Activated T-helper 1 cell treated with anti-CD3 and anti-CD28 coated beads, Interleukin-12 subunit alpha, Interleukin-12 subunit beta, Interleukin-2, Interleukin-4 antibody, amounts not matched to agents 30 ng/mL and 10 ng/mL and 1 ng/mL, durations not matched to agents 14 hours and 24 hours and 36 hours (primary cell): ENCODE measurements at regions not wholly inside any gene's neighbourhood (a gene's known extent, or its start where the extent isn't known, plus 50 kb on each side); places are given as distances from the start of the nearest gene placed in this dataset.

Experiments used
- DNase-seq: peaks from one replicate; pipeline ENCODE4 v3.0.0; 2021; ENCODE audit warnings: low spot score
- H3K27ac Mint-ChIP-seq: one replicate; pipeline ENCODE4 v1.8.0; 2021; ENCODE audit warnings: mild to moderate bottlenecking, mixed read lengths
- H3K27me3 Mint-ChIP-seq: one replicate; pipeline ENCODE4 v1.8.0; 2022; ENCODE audit warnings: mild to moderate bottlenecking, moderate library complexity, mixed read lengths; ENCODE audit not compliant: insufficient read depth
- H3K36me3 Mint-ChIP-seq: one replicate; pipeline ENCODE4 v1.8.0; 2021; ENCODE audit warnings: low read depth, mixed read lengths
- H3K4me1 Mint-ChIP-seq: one replicate; pipeline ENCODE4 v1.8.0; 2021; ENCODE audit warnings: low read depth, mixed read lengths
- H3K4me3 Mint-ChIP-seq: one replicate; pipeline ENCODE4 v1.8.0; 2021; ENCODE audit warnings: mild to moderate bottlenecking, moderate library complexity, mixed read lengths
- H3K9me3 Mint-ChIP-seq: one replicate; pipeline ENCODE4 v1.8.0; 2021; ENCODE audit warnings: mixed read lengths
- intact Hi-C: fragments of 100-400 bp; cut with micrococcal nuclease; formaldehyde crosslinking; loops from one replicate; pipeline ENCODE4 v1.15.1; 2024

DNA sequence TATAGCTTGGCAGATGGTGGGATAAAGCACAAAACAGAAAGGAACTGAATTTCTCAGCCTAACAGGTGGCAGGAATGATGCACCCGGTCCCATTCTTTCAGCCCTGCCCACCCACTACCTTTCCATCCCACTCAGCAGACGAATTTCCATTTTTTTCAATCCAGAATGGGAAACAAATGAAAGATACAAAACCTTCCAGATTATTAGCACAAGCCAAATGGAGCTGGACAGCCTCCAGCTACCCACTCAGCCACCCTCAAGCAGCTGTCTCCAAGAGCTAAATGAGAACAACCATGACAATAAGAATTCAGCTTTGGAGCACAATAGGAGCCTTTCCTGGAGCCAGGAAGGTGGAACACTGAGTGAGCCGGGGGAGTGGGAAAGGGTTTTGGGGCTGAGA lies 96.3 kb upstream of the ST6GALNAC5 start:
- intact Hi-C loops = loop anchor here (10.0 kb wide), 1 partner anchor 64 kb away; no protein-coding TSS in a partner anchor
- no peaks in the 10 kb centered on the region for H3K36me3 Mint-ChIP-seq
- H3K27ac Mint-ChIP-seq = no peak overlapping the region
- no peak for DNase-seq
- H3K4me3 Mint-ChIP-seq = no peak overlapping the region
- no peaks in the 10 kb centered on the region for H3K9me3 Mint-ChIP-seq
- H3K4me1 Mint-ChIP-seq = no peaks in the 10 kb centered on the region
- peaks cover 2% of the 10 kb centered on the region for H3K27me3 Mint-ChIP-seq

DNA sequence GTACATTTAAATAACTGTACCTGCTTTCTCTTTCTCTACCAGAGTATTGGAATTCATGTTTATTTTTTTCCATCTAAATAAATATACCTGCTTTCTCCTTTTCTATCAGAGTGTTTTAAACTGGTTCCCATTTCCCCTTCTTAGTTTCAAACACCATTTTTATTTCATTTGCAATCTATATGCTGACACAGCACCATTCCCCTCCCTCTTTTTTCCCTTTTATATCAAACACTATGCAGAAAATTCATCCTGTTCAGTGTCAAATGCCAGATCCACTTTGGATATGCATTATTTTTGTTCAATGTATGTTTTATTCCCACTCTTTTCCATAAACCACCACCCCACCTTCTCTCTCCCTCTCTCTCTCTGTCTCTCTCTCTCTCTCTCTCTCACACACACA lies 85.8 kb upstream of the ST6GALNAC5 start:
- no peaks in the 10 kb centered on the region for H3K9me3 Mint-ChIP-seq
- intact Hi-C loops = no loop called here
- H3K27ac Mint-ChIP-seq = no peak overlapping the region
- H3K4me1 Mint-ChIP-seq = no peaks in the 10 kb centered on the region
- H3K36me3 Mint-ChIP-seq = no peaks in the 10 kb centered on the region
- no peaks in the 10 kb centered on the region for H3K27me3 Mint-ChIP-seq
- H3K4me3 Mint-ChIP-seq = no peak overlapping the region
- DNase-seq = no peak

- no peak overlapping the region for H3K27ac Mint-ChIP-seq
- no peaks in the 10 kb centered on the region for H3K36me3 Mint-ChIP-seq
- H3K4me1 Mint-ChIP-seq = no peaks in the 10 kb centered on the region
- DNase-seq = no peak
- no peak overlapping the region for H3K4me3 Mint-ChIP-seq
- intact Hi-C loops = no loop called here
- no peaks in the 10 kb centered on the region for H3K27me3 Mint-ChIP-seq
- H3K9me3 Mint-ChIP-seq = no peaks in the 10 kb centered on the region
Measured at GRCh38 chr1:76782809-76783208, 84.5 kb upstream of the ST6GALNAC5 start.

GRCh38 chr1:76784502-76784901 lies 82.8 kb upstream of the ST6GALNAC5 start:
- H3K9me3 Mint-ChIP-seq = no peaks in the 10 kb centered on the region
- no peak overlapping the region for H3K4me3 Mint-ChIP-seq
- intact Hi-C loops = no loop called here

DNA sequence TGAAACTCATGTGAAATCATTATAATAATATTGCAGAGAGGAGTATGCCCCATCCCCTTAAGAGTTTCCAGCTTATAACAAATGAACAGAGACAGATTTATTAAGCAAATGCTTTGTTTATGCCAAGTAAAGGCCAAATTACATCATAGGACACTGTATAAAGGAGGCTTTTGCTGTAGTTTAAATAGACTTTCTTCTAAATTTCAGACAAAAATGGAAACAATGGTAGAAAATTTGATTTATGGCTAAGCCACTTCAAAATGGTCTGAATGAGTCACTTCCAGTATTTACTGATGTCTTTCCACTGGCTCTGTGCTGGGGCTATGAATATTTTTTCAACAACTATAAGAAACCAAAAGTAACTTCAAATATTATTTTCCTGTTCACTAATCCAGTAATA lies 81.1 kb upstream of the ST6GALNAC5 start:
- Mint-ChIP-seq H3K27me3 (no peaks in the 10 kb centered on the region), H3K27ac (no peak overlapping the region), H3K4me1 (no peaks in the 10 kb centered on the region), H3K9me3 (no peaks in the 10 kb centered on the region), H3K4me3 (no peak overlapping the region), H3K36me3 (no peaks in the 10 kb centered on the region)
- no peak for DNase-seq
- intact Hi-C loops = no loop called here

More at GRCh38 chr1:76784502-76784901, 82.8 kb upstream of the ST6GALNAC5 start:
- Mint-ChIP-seq H3K4me1 (no peaks in the 10 kb centered on the region), H3K27ac (no peak overlapping the region), H3K36me3 (no peaks in the 10 kb centered on the region), H3K27me3 (no peaks in the 10 kb centered on the region)
- no peak for DNase-seq

DNA sequence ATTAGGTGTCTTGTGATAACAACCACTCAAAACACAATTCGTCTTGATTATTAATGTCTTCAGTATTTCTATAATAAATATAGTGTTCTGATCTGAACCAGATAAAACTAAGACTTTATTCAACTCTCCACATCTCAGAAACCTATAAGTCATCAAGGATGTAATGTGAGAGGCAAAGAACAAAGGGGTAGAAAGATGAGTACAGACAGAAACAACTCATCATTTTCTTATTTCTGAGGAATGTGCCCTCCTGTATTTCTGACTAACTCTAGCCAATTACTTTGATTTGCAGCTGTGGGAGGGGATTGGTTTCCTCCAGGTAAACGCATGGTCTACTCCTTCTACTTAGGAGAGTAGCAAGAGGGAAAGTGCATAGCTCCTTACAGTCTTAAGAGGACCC lies 73.7 kb upstream of the ST6GALNAC5 start:
- Mint-ChIP-seq H3K4me1 (no peaks in the 10 kb centered on the region), H3K27me3 (no peaks in the 10 kb centered on the region), H3K27ac (no peak overlapping the region), H3K36me3 (no peaks in the 10 kb centered on the region), H3K4me3 (no peak overlapping the region), H3K9me3 (no peaks in the 10 kb centered on the region)
- no peak for DNase-seq
- intact Hi-C loops = no loop called here

- intact Hi-C loops = no loop called here
- Mint-ChIP-seq H3K27ac (no peak overlapping the region), H3K9me3 (no peaks in the 10 kb centered on the region), H3K4me3 (no peak overlapping the region), H3K4me1 (no peaks in the 10 kb centered on the region), H3K27me3 (no peaks in the 10 kb centered on the region), H3K36me3 (no peaks in the 10 kb centered on the region)
- no peak for DNase-seq
Measured at GRCh38 chr1:76799700-76800099, 67.6 kb upstream of the ST6GALNAC5 start.

DNA sequence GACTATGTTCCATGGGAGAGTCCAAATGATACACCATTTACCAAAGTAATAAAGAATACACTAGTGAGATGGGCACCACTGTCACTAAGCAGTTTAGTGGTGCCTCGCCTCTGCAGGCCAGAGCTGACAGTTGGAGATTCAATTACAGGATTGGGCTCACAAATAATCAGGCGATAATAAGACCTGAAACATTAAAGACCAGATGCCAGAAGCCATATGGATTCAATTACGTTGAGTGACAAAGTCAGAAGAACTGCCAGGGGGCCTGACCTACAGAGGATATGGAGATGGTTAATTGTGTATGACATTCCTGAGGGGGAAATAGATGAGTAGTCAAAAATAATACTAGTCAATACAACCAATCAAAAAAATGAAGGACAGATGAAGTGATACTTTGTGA lies 65.2 kb upstream of the ST6GALNAC5 start:
- H3K27ac Mint-ChIP-seq = no peak overlapping the region
- no peak for DNase-seq
- H3K9me3 Mint-ChIP-seq = no peaks in the 10 kb centered on the region
- H3K4me3 Mint-ChIP-seq = no peak overlapping the region
- no peaks in the 10 kb centered on the region for H3K27me3 Mint-ChIP-seq
- H3K36me3 Mint-ChIP-seq = no peaks in the 10 kb centered on the region
- H3K4me1 Mint-ChIP-seq = no peaks in the 10 kb centered on the region
- intact Hi-C loops = no loop called here

- no peaks in the 10 kb centered on the region for H3K9me3 Mint-ChIP-seq
- DNase-seq = no peak
- no peaks in the 10 kb centered on the region for H3K4me1 Mint-ChIP-seq
- H3K4me3 Mint-ChIP-seq = no peak overlapping the region
- intact Hi-C loops = no loop called here
- no peaks in the 10 kb centered on the region for H3K36me3 Mint-ChIP-seq
- H3K27me3 Mint-ChIP-seq = no peaks in the 10 kb centered on the region
- no peak overlapping the region for H3K27ac Mint-ChIP-seq
Measured at GRCh38 chr1:76807543-76808260, 59.6 kb upstream of the ST6GALNAC5 start.
